ENCODE measurements at regions not wholly inside any gene's neighbourhood (a gene's known extent, or its start where the extent isn't known, plus 50 kb on each side); places are given as distances from the start of the nearest gene placed in this dataset.

GRCh38 chr13:34765446-34766180 lies 176.5 kb upstream of the NBEA start:
- no peak for TF ChIP-seq CTCF (IDR thresholded peaks at IDR 0.05)
- TF ChIP-seq POLR2A (IDR thresholded peaks at IDR 0.05): no peak

All from Peyer's patch (tissue), 4 donors.